ENCODE measurements at regions not wholly inside any gene's neighbourhood (a gene's known extent, or its start where the extent isn't known, plus 50 kb on each side); places are given as distances from the start of the nearest gene placed in this dataset.

- Histone ChIP-seq H3K4me3 (ENCODE audit: insufficient read depth, low read depth, low read length) (no peak overlapping the region), H3K27me3 (ENCODE audit: control insufficient read depth, insufficient read depth, low read length) (no peaks in the 10 kb centered on the region), H3K36me3 (replicated peaks; ENCODE audit: control insufficient read depth, insufficient read depth, low read length) (no peaks in the 10 kb centered on the region)
- no peak for DNase-seq
Observed at GRCh38 chr2:226234187-226234586, 565.4 kb downstream of the IRS1 start.

GRCh38 chr2:226233388-226233787 is 566.2 kb downstream of the IRS1 start:
- no peak for DNase-seq
- Histone ChIP-seq H3K4me3 (ENCODE audit: insufficient read depth, low read depth, low read length) (no peak overlapping the region), H3K36me3 (replicated peaks; ENCODE audit: control insufficient read depth, insufficient read depth, low read length) (no peaks in the 10 kb centered on the region), H3K27me3 (ENCODE audit: control insufficient read depth, insufficient read depth, low read length) (no peaks in the 10 kb centered on the region)

GRCh38 chr2:226228080-226228479 is 571.5 kb downstream of the IRS1 start:
- H3K4me3 ChIP-seq (ENCODE audit: insufficient read depth, low read depth, low read length), result no peak overlapping the region
- no peak for DNase-seq
- H3K36me3 ChIP-seq (replicated peaks; ENCODE audit: control insufficient read depth, insufficient read depth, low read length), result no peaks in the 10 kb centered on the region
- no peaks in the 10 kb centered on the region for H3K27me3 ChIP-seq (ENCODE audit: control insufficient read depth, insufficient read depth, low read length)

GRCh38 chr2:226227341-226227740 is 572.3 kb downstream of the IRS1 start:
- H3K27me3 ChIP-seq (ENCODE audit: control insufficient read depth, insufficient read depth, low read length), result no peaks in the 10 kb centered on the region
- no peak overlapping the region for H3K4me3 ChIP-seq (ENCODE audit: insufficient read depth, low read depth, low read length)
- H3K36me3 ChIP-seq (replicated peaks; ENCODE audit: control insufficient read depth, insufficient read depth, low read length), result no peaks in the 10 kb centered on the region
- DNase-seq, result no peak

GRCh38 chr2:226223704-226224103 is 575.9 kb downstream of the IRS1 start:
- Histone ChIP-seq H3K4me3 (ENCODE audit: insufficient read depth, low read depth, low read length) (no peak overlapping the region), H3K36me3 (replicated peaks; ENCODE audit: control insufficient read depth, insufficient read depth, low read length) (no peaks in the 10 kb centered on the region), H3K27me3 (ENCODE audit: control insufficient read depth, insufficient read depth, low read length) (no peaks in the 10 kb centered on the region)
- no peak for DNase-seq

- DNase-seq, result no peak
- H3K4me3 ChIP-seq (ENCODE audit: insufficient read depth, low read depth, low read length), result no peak overlapping the region
- no peaks in the 10 kb centered on the region for H3K36me3 ChIP-seq (replicated peaks; ENCODE audit: control insufficient read depth, insufficient read depth, low read length)
- no peaks in the 10 kb centered on the region for H3K27me3 ChIP-seq (ENCODE audit: control insufficient read depth, insufficient read depth, low read length)
Observed at GRCh38 chr2:226220511-226220910, 579.1 kb downstream of the IRS1 start.

GRCh38 chr2:226217191-226217590 is 582.4 kb downstream of the IRS1 start:
- Histone ChIP-seq H3K4me3 (ENCODE audit: insufficient read depth, low read depth, low read length) (no peak overlapping the region), H3K27me3 (ENCODE audit: control insufficient read depth, insufficient read depth, low read length) (no peaks in the 10 kb centered on the region), H3K36me3 (replicated peaks; ENCODE audit: control insufficient read depth, insufficient read depth, low read length) (no peaks in the 10 kb centered on the region)
- DNase-seq, result no peak

- no peaks in the 10 kb centered on the region for H3K27me3 ChIP-seq (ENCODE audit: control insufficient read depth, insufficient read depth, low read length)
- no peaks in the 10 kb centered on the region for H3K36me3 ChIP-seq (replicated peaks; ENCODE audit: control insufficient read depth, insufficient read depth, low read length)
- H3K4me3 ChIP-seq (ENCODE audit: insufficient read depth, low read depth, low read length), result no peak overlapping the region
- DNase-seq, result no peak
Observed at GRCh38 chr2:226216575-226216974, 583.0 kb downstream of the IRS1 start.

- no peaks in the 10 kb centered on the region for H3K36me3 ChIP-seq (replicated peaks; ENCODE audit: control insufficient read depth, insufficient read depth, low read length)
- H3K4me3 ChIP-seq (ENCODE audit: insufficient read depth, low read depth, low read length), result no peak overlapping the region
- DNase-seq, result peak; percentile 52
- no peaks in the 10 kb centered on the region for H3K27me3 ChIP-seq (ENCODE audit: control insufficient read depth, insufficient read depth, low read length)
Observed at GRCh38 chr2:226215902-226216503, 583.6 kb downstream of the IRS1 start.

GRCh38 chr2:226213717-226214116 is 585.9 kb downstream of the IRS1 start:
- Histone ChIP-seq H3K4me3 (ENCODE audit: insufficient read depth, low read depth, low read length) (no peak overlapping the region), H3K36me3 (replicated peaks; ENCODE audit: control insufficient read depth, insufficient read depth, low read length) (no peaks in the 10 kb centered on the region), H3K27me3 (ENCODE audit: control insufficient read depth, insufficient read depth, low read length) (no peaks in the 10 kb centered on the region)
- no peak for DNase-seq

GRCh38 chr2:226211439-226211838 is 588.2 kb downstream of the IRS1 start:
- H3K36me3 ChIP-seq (replicated peaks; ENCODE audit: control insufficient read depth, insufficient read depth, low read length), result no peaks in the 10 kb centered on the region
- H3K27me3 ChIP-seq (ENCODE audit: control insufficient read depth, insufficient read depth, low read length), result no peaks in the 10 kb centered on the region
- no peak for DNase-seq
- H3K4me3 ChIP-seq (ENCODE audit: insufficient read depth, low read depth, low read length), result no peak overlapping the region

- no peak overlapping the region for H3K4me3 ChIP-seq (ENCODE audit: insufficient read depth, low read depth, low read length)
- no peaks in the 10 kb centered on the region for H3K36me3 ChIP-seq (replicated peaks; ENCODE audit: control insufficient read depth, insufficient read depth, low read length)
- no peak for DNase-seq
- no peaks in the 10 kb centered on the region for H3K27me3 ChIP-seq (ENCODE audit: control insufficient read depth, insufficient read depth, low read length)
Observed at GRCh38 chr2:226208726-226209125, 590.9 kb downstream of the IRS1 start.

- Histone ChIP-seq H3K27me3 (ENCODE audit: control insufficient read depth, insufficient read depth, low read length) (no peaks in the 10 kb centered on the region), H3K4me3 (ENCODE audit: insufficient read depth, low read depth, low read length) (no peak overlapping the region), H3K36me3 (replicated peaks; ENCODE audit: control insufficient read depth, insufficient read depth, low read length) (no peaks in the 10 kb centered on the region)
- no peak for DNase-seq
Observed at GRCh38 chr2:226207671-226208070, 591.9 kb downstream of the IRS1 start.

GRCh38 chr2:226199555-226199954 is 600.1 kb downstream of the IRS1 start:
- DNase-seq, result no peak

GRCh38 chr2:226198956-226199355 is 600.7 kb downstream of the IRS1 start:
- Histone ChIP-seq H3K36me3 (replicated peaks; ENCODE audit: control insufficient read depth, insufficient read depth, low read length) (no peaks in the 10 kb centered on the region), H3K27me3 (ENCODE audit: control insufficient read depth, insufficient read depth, low read length) (no peaks in the 10 kb centered on the region), H3K4me3 (ENCODE audit: insufficient read depth, low read depth, low read length) (no peak overlapping the region)
- DNase-seq, result no peak

More at GRCh38 chr2:226199555-226199954, 600.1 kb downstream of the IRS1 start:
- H3K27me3 ChIP-seq (ENCODE audit: control insufficient read depth, insufficient read depth, low read length), result no peaks in the 10 kb centered on the region
- no peak overlapping the region for H3K4me3 ChIP-seq (ENCODE audit: insufficient read depth, low read depth, low read length)
- H3K36me3 ChIP-seq (replicated peaks; ENCODE audit: control insufficient read depth, insufficient read depth, low read length), result no peaks in the 10 kb centered on the region
